RWPE1 (cell line): ENCODE measurements at regions not wholly inside any gene's neighbourhood (a gene's known extent, or its start where the extent isn't known, plus 50 kb on each side); places are given as distances from the start of the nearest gene placed in this dataset.

ENCODE experiments used
- CTCF ChIA-PET: fragments of 350-600 bp; sonication (Branson Sonifier 250); formaldehyde crosslinking; extraction: SDS; loops from one replicate; lab custom pipeline; 2021; lab: Yijun Ruan, JAX
- POLR2A ChIA-PET: fragments of 400-600 bp; formaldehyde crosslinking; extraction: SDS; loops from one replicate; lab custom pipeline; 2020; ENCODE audit warnings: antibody characterized with exemption; ENCODE audit not compliant: low non-redundant PET; lab: Yijun Ruan, JAX
- DNase-seq: peaks from one replicate; pipeline ENCODE4 v3.0.0; 2012; ENCODE audit warnings: low spot score
- H3K27ac ChIP-seq: fragments of 450-650 bp; 2 replicates; pipeline ENCODE4 v1.5.1; 2017
- CTCF ChIP-seq: fragments of 450-650 bp; conservative IDR thresholded peaks from 2 replicates; pipeline ENCODE4 v1.5.1; 2017; ENCODE audit warnings: low read depth, mild to moderate bottlenecking

DNA sequence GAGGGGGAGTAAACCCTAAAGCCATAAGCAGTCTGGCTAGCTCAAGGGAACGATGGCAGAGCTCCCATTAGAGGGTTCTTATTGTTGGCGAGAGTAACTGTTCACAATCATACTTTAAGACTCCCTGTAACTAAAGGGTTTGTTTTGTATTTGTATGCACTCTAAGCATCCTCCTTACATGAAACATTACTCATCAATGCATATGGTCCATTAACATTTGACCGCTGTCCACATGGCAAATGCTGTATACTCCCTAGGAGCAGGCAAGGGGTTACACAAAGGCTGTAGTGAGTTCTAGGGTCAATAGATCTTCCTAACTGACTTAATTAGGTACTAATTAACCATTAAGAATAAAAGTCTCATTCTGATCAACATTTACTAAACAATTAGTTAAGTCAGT, 95.3 kb upstream of the MRPS30 start:
- POLR2A ChIA-PET = no interaction called here
- CTCF ChIA-PET = no interaction called here
- TF ChIP-seq CTCF = no peak

GRCh38 chr5:44711901-44712300, 96.8 kb upstream of the MRPS30 start:
- CTCF ChIA-PET = no interaction called here
- no peak overlapping the region for H3K27ac ChIP-seq
- TF ChIP-seq CTCF = no peak
- POLR2A ChIA-PET = no interaction called here
- DNase-seq = no peak

More for the DNA sequence above, 95.3 kb upstream of the MRPS30 start:
- no peak for DNase-seq
- no peak overlapping the region for H3K27ac ChIP-seq

GRCh38 chr5:44708602-44709001, 100.1 kb upstream of the MRPS30 start:
- no peak for TF ChIP-seq CTCF
- ChIA-PET CTCF (no interaction called here), POLR2A (no interaction called here)
- peak; percentile 36 for DNase-seq
- H3K27ac ChIP-seq = no peak overlapping the region

GRCh38 chr5:44707721-44708120, 101.0 kb upstream of the MRPS30 start:
- no peak overlapping the region for H3K27ac ChIP-seq
- DNase-seq = no peak
- CTCF ChIA-PET = no interaction called here
- TF ChIP-seq CTCF = no peak
- POLR2A ChIA-PET = no interaction called here

DNA sequence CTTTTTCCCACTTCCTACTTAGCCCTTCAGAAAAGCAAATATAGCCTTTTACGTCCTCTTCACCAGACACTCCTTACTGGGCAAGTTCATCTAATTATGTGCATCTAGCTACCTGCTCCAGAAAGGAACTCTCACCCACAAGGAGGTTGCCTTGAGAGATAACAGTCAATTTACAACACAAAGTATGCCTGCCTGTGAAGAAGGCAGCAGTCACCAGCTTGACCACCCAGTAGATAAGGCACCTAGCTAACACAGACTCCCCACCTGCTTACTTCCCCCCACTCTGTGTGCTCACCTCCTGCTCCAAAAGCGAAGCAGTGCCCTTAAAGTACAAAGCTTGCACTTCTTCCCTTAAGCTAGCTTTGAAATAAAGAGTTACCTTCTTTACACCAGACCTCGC, 111.7 kb upstream of the MRPS30 start:
- ChIA-PET CTCF (no interaction called here), POLR2A (no interaction called here)
- no peak for TF ChIP-seq CTCF
- no peak overlapping the region for H3K27ac ChIP-seq
- no peak for DNase-seq

DNA sequence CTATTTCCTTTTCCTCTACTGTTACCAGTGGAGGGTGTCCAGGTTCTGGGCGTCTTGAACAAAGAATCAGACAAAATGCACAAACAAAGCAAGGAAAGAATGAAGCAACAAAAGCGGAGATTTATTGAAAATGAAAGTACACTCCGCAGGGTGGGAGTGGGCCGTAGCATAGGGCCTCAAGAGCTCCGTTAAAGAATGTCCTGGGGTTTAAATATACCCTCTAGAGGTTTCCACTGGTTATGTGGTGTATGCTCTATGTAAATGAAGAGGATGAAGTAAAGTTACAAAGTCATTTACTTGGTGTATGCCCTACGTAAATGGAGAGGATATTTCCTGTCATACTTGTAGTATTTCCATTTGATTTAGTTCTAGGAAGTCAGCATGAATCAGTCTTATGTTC, 113.5 kb upstream of the MRPS30 start:
- ChIA-PET POLR2A (no interaction called here), CTCF (no interaction called here)
- DNase-seq = no peak
- TF ChIP-seq CTCF = no peak
- H3K27ac ChIP-seq = no peak overlapping the region

GRCh38 chr5:44691802-44692201, 116.9 kb upstream of the MRPS30 start:
- TF ChIP-seq CTCF = no peak
- CTCF ChIA-PET = no interaction called here

More at GRCh38 chr5:44691802-44692201, 116.9 kb upstream of the MRPS30 start:
- DNase-seq = peak; percentile 79
- H3K27ac ChIP-seq = no peak overlapping the region
- POLR2A ChIA-PET = no interaction called here
